ENCODE measurements at regions not wholly inside any gene's neighbourhood (a gene's known extent, or its start where the extent isn't known, plus 50 kb on each side); places are given as distances from the start of the nearest gene placed in this dataset.
"Not testable (repeated sequence)": the region's sequence is repeated elsewhere in the genome, so short reads cannot be mapped to it uniquely, and the experiment has no call there.

GRCh38 chr10:23543691-23544380 is 105.0 kb downstream of the OTUD1 start:
- DNase-seq (ENCODE audit: extremely low read depth in 1 of 2, low read depth in 1 of 2): no peak

GRCh38 chr10:23545866-23546265 is 107.0 kb downstream of the OTUD1 start:
- DNase-seq (ENCODE audit: extremely low read depth in 1 of 2, low read depth in 1 of 2): not testable (repeated sequence)

DNA sequence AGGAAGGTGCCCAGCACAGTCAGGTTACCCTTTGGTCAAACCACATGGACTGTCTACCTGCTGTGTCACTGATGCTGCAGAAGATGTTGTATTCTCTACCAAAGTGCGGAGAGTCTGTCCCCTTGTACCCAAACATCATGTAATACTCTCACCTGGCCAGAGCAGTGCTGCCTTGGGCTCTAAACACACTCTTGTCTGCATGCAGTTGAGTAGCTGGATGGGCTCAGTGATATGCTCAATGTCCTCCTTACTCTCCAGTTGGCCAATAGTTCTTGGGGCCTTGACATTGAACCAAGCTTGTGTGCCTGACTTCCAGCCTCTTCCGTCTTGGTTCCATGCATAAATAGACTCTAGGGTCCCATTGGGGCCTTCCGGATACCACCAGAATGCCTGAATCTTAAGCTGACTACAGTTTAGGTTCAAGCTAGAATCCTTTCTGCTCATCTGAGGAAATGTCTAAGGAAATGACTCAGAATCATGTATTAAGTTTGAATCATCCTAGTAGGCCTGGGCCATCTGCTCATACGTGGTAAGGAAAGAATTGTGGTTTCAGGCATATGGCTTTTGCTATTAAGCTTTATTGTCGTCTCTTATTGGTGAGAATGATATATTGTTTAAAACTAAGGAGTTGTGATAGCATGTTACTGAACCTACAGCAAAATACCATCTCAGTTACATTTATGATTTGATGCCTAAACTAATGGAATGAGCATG is 118.0 kb downstream of the OTUD1 start:
- DNase-seq (ENCODE audit: extremely low read depth in 1 of 2, low read depth in 1 of 2): no peak

DNA sequence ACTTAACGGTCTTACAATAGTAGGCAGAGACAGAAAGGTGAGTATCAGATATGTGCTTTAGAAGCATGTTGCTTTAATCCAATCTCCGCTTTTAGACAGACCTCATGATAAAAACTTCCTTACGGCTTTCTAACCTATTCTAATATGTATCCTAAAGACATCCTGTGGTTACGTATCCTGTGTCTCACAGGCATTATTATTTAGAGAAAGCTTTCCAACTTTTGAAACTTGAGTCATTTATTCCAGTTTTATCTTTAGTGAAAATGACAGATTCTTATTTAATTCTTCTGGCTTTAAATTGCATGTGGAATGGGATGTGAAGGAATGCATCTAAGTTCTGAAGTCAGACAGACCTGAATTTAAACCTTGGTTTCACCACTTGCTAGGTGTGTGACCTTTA is 118.9 kb downstream of the OTUD1 start:
- DNase-seq (ENCODE audit: extremely low read depth in 1 of 2, low read depth in 1 of 2): no peak

DNA sequence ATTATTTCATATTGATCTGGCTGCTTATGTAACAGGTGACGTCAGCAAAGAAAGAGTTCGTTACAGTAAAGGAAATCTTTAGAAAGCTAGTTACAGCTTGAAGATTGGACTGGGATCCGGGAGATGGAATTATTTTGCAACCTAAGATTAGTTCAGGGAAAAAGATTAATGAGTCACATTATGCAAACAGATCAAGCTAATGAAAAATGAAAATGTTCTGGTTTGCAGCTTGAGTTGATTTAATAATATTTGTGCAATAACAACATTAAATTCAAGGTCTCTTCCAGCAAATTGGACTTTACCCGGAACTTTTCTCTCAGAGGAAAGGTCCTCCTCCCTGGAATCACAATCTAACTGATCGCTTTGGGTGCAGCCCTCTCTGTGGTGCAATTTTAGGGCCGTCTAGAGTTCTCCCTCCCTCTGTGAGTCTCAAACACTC is 119.5 kb downstream of the OTUD1 start:
- no peak for DNase-seq (ENCODE audit: extremely low read depth in 1 of 2, low read depth in 1 of 2)

DNA sequence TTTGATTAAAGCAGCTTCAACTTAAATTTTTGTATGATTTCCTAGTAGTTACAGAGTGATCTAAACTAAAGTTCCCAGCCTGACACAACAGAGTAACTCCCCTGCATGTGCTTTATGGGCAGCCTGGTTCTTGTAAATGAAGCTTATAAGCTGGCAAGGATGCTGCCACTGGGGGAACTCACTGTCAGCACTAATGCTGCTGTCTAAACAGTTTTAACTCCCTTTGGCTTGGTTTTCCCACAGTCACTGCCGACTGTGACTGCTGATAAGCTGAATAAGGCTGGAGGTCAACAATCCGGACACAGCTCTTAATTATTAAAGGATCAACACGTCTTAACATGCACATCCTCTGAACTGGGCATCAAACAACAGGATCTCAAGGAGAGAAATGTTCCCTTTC is 130.1 kb downstream of the OTUD1 start:
- DNase-seq (ENCODE audit: extremely low read depth in 1 of 2, low read depth in 1 of 2): no peak

DNA sequence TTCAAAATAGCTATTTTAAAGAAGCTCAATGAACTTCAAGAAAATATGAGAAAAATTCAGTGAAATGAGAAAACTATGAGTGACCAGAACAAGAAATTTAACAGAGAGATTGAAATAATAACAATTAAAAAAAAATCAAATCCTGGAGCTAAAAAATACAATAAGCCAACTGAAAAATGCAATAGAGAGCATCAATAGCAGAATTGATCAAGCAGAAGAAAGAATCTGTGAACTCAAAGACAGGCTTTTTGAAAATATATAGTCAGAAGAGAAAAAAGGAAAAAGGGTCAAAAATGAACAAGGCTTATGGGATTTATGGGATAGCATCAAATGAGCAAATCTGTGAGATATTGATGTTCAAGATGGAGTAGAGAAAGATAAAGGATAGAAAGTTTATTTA is 133.0 kb downstream of the OTUD1 start:
- no peak for DNase-seq (ENCODE audit: extremely low read depth in 1 of 2, low read depth in 1 of 2)

GRCh38 chr10:23581906-23582450 is 143.1 kb downstream of the OTUD1 start:
- no peak for DNase-seq (ENCODE audit: extremely low read depth in 1 of 2, low read depth in 1 of 2)

GRCh38 chr10:23584396-23584795 is 145.5 kb downstream of the OTUD1 start:
- DNase-seq (ENCODE audit: extremely low read depth in 1 of 2, low read depth in 1 of 2): no peak

DNA sequence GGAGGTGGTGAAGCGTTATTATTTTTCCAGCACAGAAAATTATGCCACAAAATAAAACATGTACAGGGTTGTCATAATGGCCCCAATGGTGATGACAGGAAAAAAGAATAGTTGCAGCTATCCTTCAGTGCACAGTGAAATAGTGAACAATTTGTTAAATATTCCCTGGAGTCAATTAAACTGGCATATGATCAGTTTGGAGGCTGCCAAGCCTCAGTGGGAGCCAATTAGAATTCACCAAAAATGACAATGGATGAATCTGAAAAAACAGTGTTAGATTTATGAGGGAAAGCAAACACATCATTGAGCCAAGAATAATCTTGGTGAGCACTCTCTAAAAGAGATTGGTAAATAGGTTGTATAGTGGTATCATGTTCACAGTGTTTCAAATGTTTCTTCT is 146.3 kb downstream of the OTUD1 start:
- no peak for DNase-seq (ENCODE audit: extremely low read depth in 1 of 2, low read depth in 1 of 2)

DNA sequence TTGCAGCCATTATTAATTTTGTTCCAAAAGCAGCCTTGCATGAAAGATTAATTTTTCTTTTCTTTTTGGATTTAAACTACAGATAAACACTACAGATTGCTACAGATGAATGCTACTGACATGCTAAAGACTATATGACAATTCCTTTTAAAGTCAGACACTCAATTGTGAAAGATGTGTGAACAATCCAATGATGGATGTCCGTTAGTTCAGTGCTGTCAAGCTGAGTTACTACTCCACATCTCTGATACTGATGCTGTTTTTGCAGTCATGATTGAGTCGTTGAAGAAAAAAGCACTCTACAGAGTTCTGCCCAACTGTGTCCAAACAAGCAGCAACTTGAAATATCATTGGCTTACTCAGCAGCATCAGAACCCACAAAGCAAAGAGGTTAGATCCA is 146.8 kb downstream of the OTUD1 start:
- DNase-seq (ENCODE audit: extremely low read depth in 1 of 2, low read depth in 1 of 2): no peak

DNA sequence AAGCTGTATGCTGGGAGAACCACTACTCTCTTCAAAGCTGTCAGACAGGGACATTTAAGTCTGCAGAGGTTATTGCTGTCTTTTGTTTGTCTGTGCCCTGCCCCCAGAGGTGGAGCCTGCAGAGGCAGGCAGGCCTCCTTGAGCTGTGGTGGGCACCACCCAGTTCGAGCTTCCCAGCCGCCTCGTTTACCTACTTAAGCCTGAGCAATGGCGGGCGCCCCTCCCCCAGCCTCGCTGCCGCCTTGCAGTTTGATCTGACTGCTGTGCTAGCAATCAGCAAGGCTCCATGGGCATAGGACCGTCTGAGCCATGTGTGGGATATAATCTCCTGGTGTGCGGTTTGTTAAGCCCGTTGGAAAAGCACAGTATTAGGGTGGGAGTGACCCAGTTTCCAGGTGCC is 156.4 kb downstream of the OTUD1 start:
- not testable (repeated sequence) for DNase-seq (ENCODE audit: extremely low read depth in 1 of 2, low read depth in 1 of 2)

DNA sequence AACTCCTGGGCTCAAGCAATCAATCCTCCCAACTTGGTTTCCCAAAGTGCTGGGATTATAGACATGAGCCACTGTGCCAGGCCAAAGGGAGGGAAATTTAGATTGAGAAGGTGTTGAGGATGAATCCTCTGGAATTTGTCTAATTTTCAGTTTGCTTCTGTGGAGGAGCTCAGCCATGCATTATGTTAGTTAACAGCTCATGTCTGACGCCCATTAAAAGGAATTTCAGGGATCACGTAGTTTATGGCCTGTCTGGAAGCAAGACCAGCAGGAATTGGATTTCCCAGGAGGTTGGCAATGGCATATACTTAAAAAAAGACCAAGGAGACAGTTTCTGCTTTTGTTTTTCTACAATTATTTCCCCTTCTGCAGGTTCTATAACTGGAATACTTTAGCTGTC is 165.7 kb downstream of the OTUD1 start:
- no peak for DNase-seq (ENCODE audit: extremely low read depth in 1 of 2, low read depth in 1 of 2)

DNA sequence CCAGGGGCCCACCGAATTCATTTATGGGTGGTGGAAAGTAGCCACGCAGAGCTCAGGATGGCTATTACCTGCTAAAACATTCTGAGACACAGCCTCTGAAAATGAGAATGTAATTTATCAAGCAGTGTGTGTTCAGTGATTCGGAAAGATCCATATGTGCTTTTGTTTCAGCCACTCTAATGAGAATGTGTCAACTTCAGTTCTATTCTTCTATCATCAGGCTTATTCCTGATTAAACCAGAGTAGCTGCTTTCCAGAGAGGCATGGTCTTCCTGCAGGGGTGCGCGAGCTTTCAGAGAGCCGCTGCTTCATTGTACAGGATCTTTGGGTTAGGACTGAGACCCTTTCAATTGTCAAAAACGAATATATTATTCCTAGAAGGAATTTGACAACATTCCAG is 167.6 kb downstream of the OTUD1 start:
- no peak for DNase-seq (ENCODE audit: extremely low read depth in 1 of 2, low read depth in 1 of 2)

- DNase-seq (ENCODE audit: extremely low read depth in 1 of 2, low read depth in 1 of 2): no peak
These were observed 170.1 kb downstream of the OTUD1 start for GRCh38 chr10:23608926-23609325.

DNA sequence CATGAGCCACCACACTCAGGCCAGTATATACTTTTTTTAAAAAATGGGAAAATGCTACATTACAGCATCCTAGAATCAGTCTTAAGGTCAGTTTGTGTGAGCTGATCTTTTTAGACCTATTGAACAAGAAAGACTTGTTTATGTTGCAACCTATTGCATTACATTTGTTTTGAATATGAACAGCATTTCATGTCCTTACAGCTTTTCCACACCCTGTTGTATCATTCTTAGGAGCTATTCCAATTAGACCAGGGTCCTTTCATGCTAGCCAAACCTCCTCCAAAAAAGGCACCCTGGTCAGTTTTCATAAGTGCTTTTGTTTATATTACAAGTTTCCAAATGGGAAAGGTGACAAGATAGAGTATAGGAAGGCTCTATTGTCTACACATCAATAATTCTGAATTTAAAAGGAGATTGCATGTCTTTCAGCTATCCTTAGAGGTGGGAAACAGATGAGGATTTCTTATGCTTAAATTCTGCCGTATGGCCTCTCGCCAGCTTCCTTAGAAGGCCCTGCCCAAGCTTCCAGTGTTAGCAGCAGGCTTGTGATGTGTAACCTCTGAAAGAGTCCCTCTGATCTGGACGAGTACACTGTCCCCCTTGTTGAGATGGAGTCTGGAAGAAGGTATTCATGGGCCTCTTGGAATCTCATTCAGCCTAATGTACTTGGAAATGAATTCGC is 171.9 kb downstream of the OTUD1 start:
- no peak for DNase-seq (ENCODE audit: extremely low read depth in 1 of 2, low read depth in 1 of 2)

DNA sequence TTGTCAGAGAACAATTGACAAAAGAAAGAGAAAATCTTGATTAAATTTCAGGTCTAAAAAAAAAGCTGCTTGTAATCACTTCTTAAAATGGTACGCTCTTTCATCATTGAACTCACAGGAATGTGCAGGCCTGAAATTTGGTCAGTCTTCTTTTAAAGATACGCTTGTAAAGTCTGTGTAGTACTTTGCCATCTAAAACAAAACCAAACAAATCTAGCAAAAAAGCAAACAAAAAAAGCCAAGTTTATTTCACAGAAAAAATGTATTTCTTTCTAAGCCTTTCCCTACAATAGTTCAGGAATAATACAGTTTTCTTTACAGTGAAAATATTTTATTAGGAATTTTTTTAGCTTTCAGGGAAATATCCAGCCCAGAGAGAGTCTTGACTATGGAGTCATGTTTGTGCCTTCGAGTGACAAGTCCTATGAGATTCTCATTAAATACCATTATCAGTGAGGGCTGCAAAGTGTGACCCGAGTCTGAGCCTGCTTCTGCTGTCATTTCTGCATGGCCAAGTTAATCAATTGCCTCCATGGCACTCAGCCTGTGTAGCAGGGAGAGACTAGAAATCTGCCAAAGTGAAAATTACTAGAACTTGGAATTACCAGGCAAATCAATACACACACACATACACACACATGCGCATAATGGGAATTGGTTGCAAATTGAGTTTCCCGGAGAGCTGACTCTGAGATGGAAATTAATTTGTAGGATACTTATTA is 172.6 kb downstream of the OTUD1 start:
- DNase-seq (ENCODE audit: extremely low read depth in 1 of 2, low read depth in 1 of 2): no peak

GRCh38 chr10:23613900-23614299 is 175.0 kb downstream of the OTUD1 start:
- no peak for DNase-seq (ENCODE audit: extremely low read depth in 1 of 2, low read depth in 1 of 2)

DNA sequence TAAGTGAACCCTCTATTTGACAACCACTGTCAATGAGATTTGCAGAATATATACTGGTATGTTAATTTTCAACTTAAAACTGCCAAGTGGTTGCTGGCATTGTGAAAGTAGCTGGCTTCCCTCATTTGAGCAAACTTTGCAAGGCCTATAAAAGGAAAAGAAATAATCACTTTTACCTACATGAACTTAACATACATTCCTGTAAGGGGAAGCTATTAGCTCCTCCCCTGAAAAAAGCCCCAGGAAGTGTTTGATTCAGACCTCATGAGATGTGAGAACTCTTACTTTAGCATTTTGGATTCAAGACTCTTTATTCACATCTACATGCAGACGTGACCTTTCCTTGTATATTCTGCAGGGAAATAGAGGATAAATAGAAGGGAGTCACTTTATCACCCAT is 175.6 kb downstream of the OTUD1 start:
- DNase-seq (ENCODE audit: extremely low read depth in 1 of 2, low read depth in 1 of 2): no peak

DNA sequence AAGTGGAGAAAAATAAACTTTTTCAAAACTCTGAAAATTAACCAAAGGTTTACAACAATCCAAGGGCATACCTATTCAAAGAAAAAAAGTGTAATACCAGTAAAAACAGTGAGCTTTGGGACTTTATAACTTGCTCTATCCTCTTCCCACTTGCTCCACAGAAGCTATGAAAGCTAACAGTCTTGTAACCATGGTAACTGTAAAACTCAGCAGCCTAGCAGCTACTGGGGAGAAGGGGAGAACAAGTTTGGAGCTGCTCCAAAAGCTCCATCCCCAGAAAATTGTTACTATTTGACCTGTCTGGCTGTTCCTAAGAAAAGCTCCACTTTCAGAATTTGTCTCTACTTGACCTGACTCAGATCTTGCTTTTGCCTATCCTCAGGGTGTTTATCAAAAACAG is 191.5 kb downstream of the OTUD1 start:
- DNase-seq (ENCODE audit: extremely low read depth in 1 of 2, low read depth in 1 of 2): no peak

DNA sequence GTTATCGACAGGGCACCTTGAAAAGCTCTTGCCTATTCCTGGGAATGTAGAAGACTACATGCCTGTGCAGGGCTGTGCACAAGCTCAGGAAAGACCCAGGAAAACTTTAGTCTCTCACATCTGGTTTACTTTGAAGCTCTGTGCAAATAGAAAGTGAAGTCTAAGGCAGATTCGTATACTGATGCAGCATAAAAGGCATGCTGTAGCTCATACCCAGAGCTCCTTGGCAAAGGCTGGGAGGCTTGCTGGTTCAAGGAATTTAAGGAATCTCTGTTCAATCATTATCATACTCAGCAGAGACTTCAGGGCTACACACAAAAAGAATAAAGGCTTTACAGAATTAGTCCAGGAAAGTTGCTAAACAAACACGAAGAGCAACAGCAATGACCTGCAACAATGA is 192.0 kb downstream of the OTUD1 start:
- DNase-seq (ENCODE audit: extremely low read depth in 1 of 2, low read depth in 1 of 2): no peak
